ENCODE measurements at regions not wholly inside any gene's neighbourhood (a gene's known extent, or its start where the extent isn't known, plus 50 kb on each side); places are given as distances from the start of the nearest gene placed in this dataset.
A peak's percentile ranks its signal among the peaks of the same experiment; 100 is the strongest.
"Not testable (repeated sequence)": the region's sequence is repeated elsewhere in the genome, so short reads cannot be mapped to it uniquely, and the experiment has no call there.

- TF ChIP-seq ZFX (IDR thresholded peaks at IDR 0.05) (no peak), CTCF (conservative IDR thresholded peaks at IDR 0.05) (no peak)
Observed at GRCh38 chrX:93468075-93468474, 205.3 kb downstream of the NAP1L3 start.

GRCh38 chrX:93466383-93466782 is 207.0 kb downstream of the NAP1L3 start:
- no peak overlapping the region for H3K27ac ChIP-seq
- TF ChIP-seq CTCF (conservative IDR thresholded peaks at IDR 0.05) (no peak), ZFX (IDR thresholded peaks at IDR 0.05) (no peak)

More at GRCh38 chrX:93468075-93468474, 205.3 kb downstream of the NAP1L3 start:
- H3K27ac ChIP-seq = no peak overlapping the region

- TF ChIP-seq ZFX (IDR thresholded peaks at IDR 0.05) (no peak), CTCF (conservative IDR thresholded peaks at IDR 0.05) (no peak)
- H3K27ac ChIP-seq = no peak overlapping the region
Observed at GRCh38 chrX:93461060-93461459, 212.3 kb downstream of the NAP1L3 start.

GRCh38 chrX:93454509-93454908 is 218.9 kb downstream of the NAP1L3 start:
- TF ChIP-seq ZFX (IDR thresholded peaks at IDR 0.05) (no peak), CTCF (conservative IDR thresholded peaks at IDR 0.05) (no peak)
- no peak overlapping the region for H3K27ac ChIP-seq

GRCh38 chrX:93434721-93435120 is 238.7 kb downstream of the NAP1L3 start:
- not testable (repeated sequence) for H3K27ac ChIP-seq

- H3K27ac ChIP-seq = no peak overlapping the region
- TF ChIP-seq ZFX (IDR thresholded peaks at IDR 0.05) (no peak), CTCF (conservative IDR thresholded peaks at IDR 0.05) (no peak)
Observed at GRCh38 chrX:93428497-93428896, 244.9 kb downstream of the NAP1L3 start.

GRCh38 chrX:93422693-93423092 is 250.7 kb downstream of the NAP1L3 start:
- no peak overlapping the region for H3K27ac ChIP-seq
- TF ChIP-seq ZFX (IDR thresholded peaks at IDR 0.05) (no peak), CTCF (conservative IDR thresholded peaks at IDR 0.05) (peak; percentile 69)

GRCh38 chrX:93420525-93421082 is 252.8 kb downstream of the NAP1L3 start:
- no peak overlapping the region for H3K27ac ChIP-seq
- no peak for TF ChIP-seq CTCF (conservative IDR thresholded peaks at IDR 0.05)
- no peak for TF ChIP-seq ZFX (IDR thresholded peaks at IDR 0.05)

All from C4-2B (cell line).